H9 (cell line): ENCODE measurements at regions not wholly inside any gene's neighbourhood (a gene's known extent, or its start where the extent isn't known, plus 50 kb on each side); places are given as distances from the start of the nearest gene placed in this dataset.
"Not testable (repeated sequence)": the region's sequence is repeated elsewhere in the genome, so short reads cannot be mapped to it uniquely, and the experiment has no call there.

Experiments used
- DNase-seq: peaks from one replicate; pipeline ENCODE4 v3.0.0-alpha.2; 2017
- H2AFZ ChIP-seq: one replicate; pipeline ENCODE4 v1.6.1; 2013; ENCODE audit warnings: mild to moderate bottlenecking, low read length, control low read depth, moderate library complexity
- H2AK5ac ChIP-seq: 2 replicates; pipeline ENCODE4 v1.6.1; 2013; ENCODE audit warnings: low read length, control low read depth, mixed read lengths; ENCODE audit not compliant: insufficient read length
- H2BK120ac ChIP-seq: one replicate; pipeline ENCODE4 v1.6.1; 2013; ENCODE audit warnings: low read depth, mild to moderate bottlenecking, low read length, control low read depth, inconsistent platforms; ENCODE audit not compliant: poor library complexity, severe bottlenecking
- H2BK12ac ChIP-seq: 2 replicates; pipeline ENCODE4 v1.6.1; 2013; ENCODE audit warnings: low read length, control low read depth, mixed read lengths, low read depth; ENCODE audit not compliant: insufficient read length
- H2BK15ac ChIP-seq: 2 replicates; pipeline ENCODE4 v1.6.1; 2013; ENCODE audit warnings: low read depth, low read length, control low read depth
- H2BK20ac ChIP-seq: one replicate; pipeline ENCODE4 v1.6.1; 2013; ENCODE audit warnings: low read depth, mild to moderate bottlenecking, low read length, control low read depth, inconsistent platforms; ENCODE audit not compliant: poor library complexity, severe bottlenecking
- H2BK5ac ChIP-seq: 2 replicates; pipeline ENCODE4 v1.6.1; 2013; ENCODE audit warnings: low read length, control low read depth, mixed read lengths; ENCODE audit not compliant: insufficient read length
- H3K14ac ChIP-seq: 2 replicates; pipeline ENCODE4 v1.6.1; 2013; ENCODE audit warnings: low read length, control low read depth; ENCODE audit not compliant: insufficient read depth
- H3K18ac ChIP-seq: 2 replicates; pipeline ENCODE4 v1.6.1; 2013; ENCODE audit warnings: low read depth, mild to moderate bottlenecking, mixed read lengths, low read length, control low read depth; ENCODE audit not compliant: insufficient read length
- H3K23ac ChIP-seq: 2 replicates; pipeline ENCODE4 v1.6.1; 2013; ENCODE audit warnings: low read length, control low read depth, mixed read lengths, low read depth; ENCODE audit not compliant: insufficient read length
- H3K23me2 ChIP-seq: 2 replicates; pipeline ENCODE4 v1.6.1; 2013; ENCODE audit warnings: low read depth, mild to moderate bottlenecking, mixed read lengths, low read length, control low read depth; ENCODE audit not compliant: insufficient read length, poor library complexity, severe bottlenecking
- H3K27ac ChIP-seq: 2 replicates; pipeline ENCODE4 v1.5.1; 2013; ENCODE audit warnings: low read length, control low read depth, mixed read lengths, low read depth; ENCODE audit not compliant: insufficient read length
- H3K27me3 ChIP-seq: 2 replicates; pipeline ENCODE4 v1.6.1; 2013; ENCODE audit warnings: low read length, control low read depth, inconsistent platforms; ENCODE audit not compliant: insufficient read depth
- H3K4ac ChIP-seq: 2 replicates; pipeline ENCODE4 v1.6.1; 2013; ENCODE audit warnings: low read depth, mild to moderate bottlenecking, control low read depth, inconsistent platforms, low read length, moderate library complexity
- H3K4me1 ChIP-seq: 2 replicates; pipeline ENCODE4 v1.6.1; 2013; ENCODE audit warnings: low read length, control low read depth, inconsistent platforms; ENCODE audit not compliant: insufficient read depth
- H3K4me2 ChIP-seq: 2 replicates; pipeline ENCODE4 v1.6.1; 2013; ENCODE audit warnings: low read length, control low read depth, mixed read lengths; ENCODE audit not compliant: insufficient read length, insufficient read depth
- H3K56ac ChIP-seq: 2 replicates; pipeline ENCODE4 v1.6.1; 2013; ENCODE audit warnings: low read depth, mild to moderate bottlenecking, mixed read lengths, low read length, control low read depth; ENCODE audit not compliant: insufficient read length
- H3K79me1 ChIP-seq: 2 replicates; pipeline ENCODE4 v1.6.1; 2013; ENCODE audit warnings: low read depth, mild to moderate bottlenecking, moderate library complexity, low read length, control low read depth, inconsistent platforms; ENCODE audit not compliant: insufficient read depth, poor library complexity, severe bottlenecking
- H3K79me2 ChIP-seq: 2 replicates; pipeline ENCODE4 v1.6.1; 2013; ENCODE audit warnings: low read length, control low read depth, inconsistent platforms; ENCODE audit not compliant: insufficient read depth
- H3K9ac ChIP-seq: 2 replicates; pipeline ENCODE4 v1.6.1; 2013; ENCODE audit warnings: low read length, control low read depth, mixed read lengths; ENCODE audit not compliant: insufficient read length; ENCODE audit errors: extremely low read depth
- H3K9me3 ChIP-seq: one replicate; pipeline ENCODE4 v1.6.1; 2013; ENCODE audit warnings: low read depth, low read length, inconsistent platforms; ENCODE audit not compliant: control insufficient read depth
- H3T11ph ChIP-seq: one replicate; pipeline ENCODE4 v1.6.1; 2013; ENCODE audit warnings: mild to moderate bottlenecking, low read length, control low read depth, inconsistent platforms
- H4K20me1 ChIP-seq: one replicate; pipeline ENCODE4 v1.6.1; 2013; ENCODE audit not compliant: control insufficient read depth, insufficient read length, insufficient read depth
- H4K5ac ChIP-seq: 2 replicates; pipeline ENCODE4 v1.6.1; 2013; ENCODE audit warnings: low read depth, mild to moderate bottlenecking, mixed read lengths, low read length, control low read depth; ENCODE audit not compliant: insufficient read length
- H4K8ac ChIP-seq: replicated peaks from 2 replicates; pipeline ENCODE4 v1.6.1; 2013; ENCODE audit warnings: low read length, control low read depth, mixed read lengths, low read depth; ENCODE audit not compliant: insufficient read length
- H4K91ac ChIP-seq: 2 replicates; pipeline ENCODE4 v1.6.1; 2013; ENCODE audit warnings: low read depth, mild to moderate bottlenecking, moderate library complexity, mixed read lengths, low read length, control low read depth; ENCODE audit not compliant: insufficient read length
- H3K27ac Mint-ChIP-seq, 3 experiments: 2 replicates in 2 of 3; 3 replicates in 1 of 3; pipeline ENCODE4 v1.8.0; 2020 to 2021; ENCODE audit warnings: mixed read lengths in 3 of 3, mild to moderate bottlenecking in 1 of 3, moderate library complexity in 1 of 3
- H3K27me3 Mint-ChIP-seq: 2 replicates; pipeline ENCODE4 v1.8.0; 2021; ENCODE audit warnings: low read depth, mild to moderate bottlenecking, moderate library complexity, mixed read lengths
- H3K36me3 Mint-ChIP-seq, 3 experiments: 2 replicates in 2 of 3; 3 replicates in 1 of 3; pipeline ENCODE4 v1.8.0; 2020 to 2021; ENCODE audit warnings: low read depth in 3 of 3, mixed read lengths in 3 of 3; ENCODE audit not compliant: insufficient read depth in 1 of 3
- H3K4me1 Mint-ChIP-seq, 2 experiments: 2 replicates each; pipeline ENCODE4 v1.8.0; 2020; ENCODE audit warnings: mixed read lengths in 2 of 2
- H3K4me3 Mint-ChIP-seq, 2 experiments: 2 replicates in 1 of 2; 3 replicates in 1 of 2; pipeline ENCODE4 v1.8.0; 2020 to 2021; ENCODE audit warnings: mild to moderate bottlenecking in 2 of 2, mixed read lengths in 2 of 2, moderate library complexity in 1 of 2
- H3K9me3 Mint-ChIP-seq, 2 experiments: 2 replicates in 1 of 2; 3 replicates in 1 of 2; pipeline ENCODE4 v1.8.0; 2020; ENCODE audit warnings: mild to moderate bottlenecking in 2 of 2, mixed read lengths in 2 of 2, moderate library complexity in 1 of 2
- CTCF ChIP-seq: fragments of 200-600 bp; sonication (generic); conservative IDR thresholded peaks from 3 replicates; pipeline ENCODE4 v1.8.0; 2021; ENCODE audit warnings: antibody characterized with exemption, mild to moderate bottlenecking
- WGBS: extraction: QIAGEN DNeasy Blood & Tissue Kit; methylation state at CpG from one replicate; pipeline ENCODE4 v1.1.7; 2013; ENCODE audit warnings: missing lambda C conversion rate, low lambda C conversion rate, mixed read lengths; ENCODE audit not compliant: insufficient read length; ENCODE audit errors: extremely low coverage; 5-methylcytosine and 5-hydroxymethylcytosine counted together

- H3K27me3 Mint-ChIP-seq, H2BK120ac ChIP-seq, H3K4me1 ChIP-seq, H2BK12ac ChIP-seq, H3K9ac ChIP-seq, H3K56ac ChIP-seq, H2BK20ac ChIP-seq, H2AFZ ChIP-seq, H3K4me3 Mint-ChIP-seq, H4K8ac ChIP-seq, H2BK15ac ChIP-seq, H3K18ac ChIP-seq, H3K14ac ChIP-seq, H3K4ac ChIP-seq, H3K79me1 ChIP-seq, H4K20me1 ChIP-seq, DNase-seq, H3K4me2 ChIP-seq, H3K36me3 Mint-ChIP-seq, H3K23ac ChIP-seq, H3K9me3 Mint-ChIP-seq, H3K9me3 ChIP-seq, H3T11ph ChIP-seq, H4K91ac ChIP-seq, H3K27me3 ChIP-seq, H2AK5ac ChIP-seq, H3K4me1 Mint-ChIP-seq, H3K27ac Mint-ChIP-seq, H3K27ac ChIP-seq, H3K23me2 ChIP-seq, H3K79me2 ChIP-seq, H4K5ac ChIP-seq, H2BK5ac ChIP-seq: not testable (repeated sequence)
- no CpG with 5 or more reads among the region's 2 CpGs for WGBS
- peak; percentile 68 for TF ChIP-seq CTCF
Observed at GRCh38 chr4:118539412-118540077, 145.6 kb upstream of the METTL14 start.

- H3K36me3 Mint-ChIP-seq, H3K27ac ChIP-seq, H3K56ac ChIP-seq, H2AFZ ChIP-seq, H3K4me2 ChIP-seq, H3K14ac ChIP-seq, H4K5ac ChIP-seq, H2BK20ac ChIP-seq, H4K8ac ChIP-seq, H4K91ac ChIP-seq, H3K18ac ChIP-seq, H2BK12ac ChIP-seq, DNase-seq, H2AK5ac ChIP-seq, H3K27ac Mint-ChIP-seq, H3K27me3 ChIP-seq, H3K23me2 ChIP-seq, H4K20me1 ChIP-seq, H3K9me3 Mint-ChIP-seq, H3K9me3 ChIP-seq, H3K79me1 ChIP-seq, H3K23ac ChIP-seq, H3T11ph ChIP-seq, H3K4me3 Mint-ChIP-seq, H3K27me3 Mint-ChIP-seq, H3K4ac ChIP-seq, H3K4me1 ChIP-seq, H3K79me2 ChIP-seq, H3K4me1 Mint-ChIP-seq, H2BK120ac ChIP-seq, H2BK5ac ChIP-seq, H2BK15ac ChIP-seq, H3K9ac ChIP-seq: not testable (repeated sequence)
- WGBS = no CpG with 5 or more reads among the region's 7 CpGs
Observed at GRCh38 chr4:118556576-118556975, 128.6 kb upstream of the METTL14 start.
